NCI-H146 treated with DMSO at 0.1 percent for 48 hours (cell line): ENCODE measurements at regions not wholly inside any gene's neighbourhood (a gene's known extent, or its start where the extent isn't known, plus 50 kb on each side); places are given as distances from the start of the nearest gene placed in this dataset.

Experiments
- DNase-seq: peaks from one replicate; lab custom pipeline; 2025; ENCODE audit not compliant: unreplicated experiment; lab: John Stamatoyannopoulos, UW

DNA sequence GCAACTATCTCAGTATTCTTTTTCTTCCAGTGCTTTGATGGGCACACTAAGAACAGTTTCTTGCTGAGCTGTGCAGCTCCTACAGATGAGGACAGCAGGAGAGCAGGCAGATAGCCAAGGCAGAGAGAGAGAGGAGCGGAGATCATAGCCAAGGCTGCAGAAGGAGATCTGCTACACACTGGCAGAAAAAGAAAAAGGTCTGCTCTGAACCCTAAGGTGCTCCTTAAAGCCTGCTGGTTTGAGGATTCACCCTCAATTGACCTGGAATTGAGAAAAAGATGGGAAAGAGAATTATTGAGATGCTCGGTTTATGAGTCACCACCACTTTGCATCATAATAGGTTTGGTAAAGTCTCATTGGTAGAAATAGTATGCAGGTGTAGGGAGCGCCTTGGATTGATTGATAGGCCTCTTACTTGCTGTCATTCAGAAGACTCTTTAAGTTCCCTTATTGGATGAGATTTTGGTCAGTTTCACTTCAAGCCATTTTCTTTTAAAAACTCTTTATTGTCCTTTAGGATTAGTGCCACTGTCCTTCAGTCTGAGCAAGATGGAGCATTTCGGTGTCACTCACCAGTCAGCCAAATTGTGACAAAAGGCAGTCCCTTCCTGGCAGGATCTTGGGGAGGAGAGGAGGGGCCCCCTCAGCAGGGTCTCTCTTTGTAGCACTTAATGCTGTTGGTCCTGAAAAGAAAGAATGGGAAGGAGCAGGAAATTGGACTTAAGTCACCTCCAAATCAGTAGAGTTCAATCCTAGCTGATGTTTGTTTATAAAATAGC lies 685.0 kb downstream of the ADGRL2 start:
- no peak for DNase-seq

- no peak for DNase-seq
Measured at GRCh38 chr1:82483146-82483545, 682.4 kb downstream of the ADGRL2 start.

GRCh38 chr1:82478916-82479315 lies 678.2 kb downstream of the ADGRL2 start:
- no peak for DNase-seq

DNA sequence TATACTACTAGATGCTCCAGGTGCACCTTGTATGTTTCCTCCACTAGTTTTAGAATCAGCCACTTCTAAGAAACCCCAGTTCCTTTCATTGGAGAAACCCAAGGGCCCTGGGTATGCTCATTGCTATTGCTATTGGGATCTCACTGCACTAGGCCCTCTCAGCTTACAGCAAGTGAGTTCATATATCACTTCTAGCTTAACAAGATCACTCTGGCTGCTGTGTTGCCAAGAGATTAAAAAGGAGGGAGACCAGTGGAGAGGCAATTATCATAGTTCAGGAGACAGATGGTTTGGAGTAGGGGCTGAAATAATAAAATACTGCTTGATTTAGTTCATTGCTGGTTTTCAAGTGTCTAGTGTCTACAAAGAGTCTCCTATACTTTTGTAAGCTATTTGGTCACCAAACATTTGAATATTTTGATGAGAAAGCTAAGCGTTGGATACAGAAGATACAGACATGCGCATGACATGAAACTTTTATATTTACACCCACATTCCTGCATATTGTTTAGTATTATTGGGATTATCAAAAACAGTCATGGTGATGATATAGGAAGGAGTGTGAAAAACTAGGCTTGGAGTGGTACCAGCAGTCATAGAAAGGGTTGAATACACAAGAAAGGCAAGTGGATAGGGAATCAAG lies 671.9 kb downstream of the ADGRL2 start:
- DNase-seq, result no peak

DNA sequence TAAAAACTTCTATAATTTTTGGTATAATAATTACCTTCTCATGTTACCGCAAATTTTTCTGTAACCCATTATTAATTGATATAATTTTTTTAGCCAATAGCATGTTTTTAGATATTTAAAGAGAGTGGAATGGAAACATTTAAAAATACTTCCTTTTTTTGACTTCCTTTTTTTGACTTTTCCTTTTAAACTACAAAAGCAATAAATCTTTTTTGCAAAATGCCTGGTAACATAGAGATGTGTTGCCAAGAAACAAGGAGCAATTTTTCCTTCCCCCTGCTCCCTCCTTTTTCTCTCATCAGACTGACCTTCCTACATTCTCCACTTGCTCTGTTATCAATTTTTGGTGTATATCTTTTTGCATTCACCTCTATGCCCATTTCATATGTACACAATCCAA lies 666.2 kb downstream of the ADGRL2 start:
- DNase-seq, result no peak

- DNase-seq, result no peak
Measured at GRCh38 chr1:82466416-82466815, 665.7 kb downstream of the ADGRL2 start.

DNA sequence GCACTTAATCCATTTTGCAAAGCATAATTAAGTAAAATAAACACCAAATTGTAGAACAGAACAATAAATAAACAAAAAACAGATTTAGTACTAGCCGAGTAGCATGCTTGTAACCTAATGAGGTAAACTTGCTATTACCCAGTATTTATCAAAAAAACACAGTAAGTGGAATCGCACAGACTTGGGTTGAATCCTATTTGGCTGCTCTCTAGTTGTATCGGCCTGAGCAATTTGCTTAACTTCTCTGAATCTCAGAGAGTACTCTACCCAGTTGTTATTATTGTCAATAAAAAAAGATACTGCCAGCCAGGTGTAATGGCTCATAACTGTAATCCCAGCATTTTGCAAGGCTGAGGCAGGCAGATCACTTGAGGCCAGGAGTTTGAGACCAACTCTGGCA lies 664.3 kb downstream of the ADGRL2 start:
- DNase-seq, result no peak

GRCh38 chr1:82464362-82465001 lies 663.7 kb downstream of the ADGRL2 start:
- DNase-seq, result no peak

DNA sequence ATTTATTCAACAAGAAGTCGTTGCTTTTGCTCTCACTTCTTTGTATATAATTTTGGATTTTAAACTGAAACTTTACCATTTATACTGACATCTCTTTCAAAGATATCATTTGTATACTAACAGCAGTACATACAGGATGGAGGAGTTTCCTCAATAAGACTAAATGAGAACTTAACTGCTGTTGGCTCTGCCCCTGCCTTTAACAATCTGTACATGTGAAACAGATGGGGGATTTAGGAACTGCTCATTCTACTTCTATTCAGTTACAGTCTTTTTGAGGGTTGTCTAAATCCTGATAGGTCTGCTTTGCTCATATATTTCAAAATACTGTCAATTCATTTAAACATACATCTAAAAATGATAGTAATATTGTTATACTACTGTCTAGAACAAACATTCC lies 663.2 kb downstream of the ADGRL2 start:
- DNase-seq, result no peak

GRCh38 chr1:82462366-82462765 lies 661.6 kb downstream of the ADGRL2 start:
- DNase-seq, result no peak

- no peak for DNase-seq
Measured at GRCh38 chr1:82455342-82455741, 654.6 kb downstream of the ADGRL2 start.

DNA sequence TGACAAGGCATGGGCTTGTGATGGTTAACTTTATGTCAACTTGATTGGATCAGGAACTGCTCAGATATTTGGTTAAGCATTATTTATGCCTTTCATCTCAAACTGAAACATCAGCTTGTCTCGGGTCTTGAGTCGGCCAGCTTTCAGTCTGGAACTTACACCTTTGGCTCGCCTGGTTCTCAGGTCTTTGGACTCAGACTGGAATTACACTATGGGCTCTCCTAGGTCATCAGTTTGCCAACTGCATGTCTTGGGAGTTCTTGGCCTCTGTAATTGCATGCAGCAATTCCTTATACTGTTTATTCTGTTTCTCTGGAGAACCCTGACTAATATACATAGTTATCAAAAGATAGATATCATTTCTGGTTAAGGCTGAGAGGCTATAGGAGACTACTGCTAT lies 653.7 kb downstream of the ADGRL2 start:
- no peak for DNase-seq

GRCh38 chr1:82453511-82454185 lies 652.9 kb downstream of the ADGRL2 start:
- DNase-seq, result no peak

GRCh38 chr1:82452096-82452495 lies 651.4 kb downstream of the ADGRL2 start:
- DNase-seq, result no peak

- DNase-seq, result no peak
Measured at GRCh38 chr1:82451191-82451590, 650.5 kb downstream of the ADGRL2 start.

- no peak for DNase-seq
Measured at GRCh38 chr1:82449506-82450057, 648.8 kb downstream of the ADGRL2 start.

- DNase-seq, result no peak
Measured at GRCh38 chr1:82446955-82447354, 646.2 kb downstream of the ADGRL2 start.

DNA sequence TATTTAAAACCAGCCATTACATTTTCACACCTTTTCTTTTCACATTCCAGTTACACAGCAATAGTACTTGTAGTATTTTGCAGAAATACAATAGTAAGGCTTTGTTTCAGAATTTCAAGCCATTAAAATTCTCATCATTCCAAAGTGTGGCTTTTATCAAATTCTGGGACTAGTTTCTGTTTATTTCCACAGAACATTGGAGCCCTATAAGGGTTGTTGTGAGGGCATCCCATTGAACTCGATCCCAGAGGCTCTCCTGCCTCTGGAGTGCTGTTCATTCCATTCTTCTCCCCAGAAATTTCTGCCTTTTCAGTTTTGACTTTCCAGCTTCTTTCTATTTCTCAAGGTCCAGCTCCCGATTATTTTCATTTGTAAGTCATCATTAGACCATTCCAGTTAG lies 645.5 kb downstream of the ADGRL2 start:
- DNase-seq, result no peak

GRCh38 chr1:82445827-82446226 lies 645.1 kb downstream of the ADGRL2 start:
- DNase-seq, result no peak

DNA sequence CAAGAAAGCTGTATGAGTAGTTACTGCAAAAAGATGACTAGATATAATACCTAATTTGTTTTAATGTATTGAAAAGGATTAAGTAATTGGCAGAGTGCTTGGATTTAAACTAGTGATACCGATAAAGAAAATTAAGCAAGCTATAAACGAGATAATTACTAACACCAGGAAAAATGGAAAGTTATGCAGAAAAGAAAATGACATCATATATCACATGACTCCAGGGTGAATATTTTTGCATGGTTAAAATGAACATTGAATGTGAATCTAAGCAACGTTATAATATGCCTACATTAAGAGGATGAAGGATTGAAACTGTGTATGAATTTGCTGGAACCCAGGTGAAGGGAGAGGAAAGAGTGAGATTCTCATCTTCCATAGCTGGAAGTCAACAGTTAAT lies 644.4 kb downstream of the ADGRL2 start:
- no peak for DNase-seq

DNA sequence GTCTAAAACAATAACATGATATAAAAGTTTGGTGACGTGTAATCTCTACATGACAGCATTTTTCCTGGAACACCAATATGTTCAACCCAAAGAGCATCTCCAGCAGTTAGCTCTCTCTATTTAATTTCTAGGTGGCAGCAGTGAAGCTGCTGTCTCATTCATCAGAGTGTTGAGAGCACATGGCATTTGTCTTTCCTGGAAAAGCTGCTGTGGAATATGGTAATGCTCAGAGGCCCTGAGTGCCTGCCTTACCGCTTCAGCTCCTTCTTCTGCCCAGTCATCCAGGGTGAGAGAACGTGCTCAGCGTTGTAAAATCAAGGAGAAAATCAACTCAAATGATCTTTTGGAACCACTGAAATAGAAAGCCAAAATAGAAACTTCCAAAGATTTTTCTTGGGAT lies 640.7 kb downstream of the ADGRL2 start:
- DNase-seq, result no peak
